Mesenchymal stem cell (in vitro differentiated cells and primary cell): ENCODE measurements at regions not wholly inside any gene's neighbourhood (a gene's known extent, or its start where the extent isn't known, plus 50 kb on each side); places are given as distances from the start of the nearest gene placed in this dataset.

ENCODE experiments used
- DNase-seq: peaks from one replicate; pipeline ENCODE4 v3.0.0-alpha.2; 2013
- H2AFZ ChIP-seq: one replicate; pipeline ENCODE4 v1.6.1; 2013; ENCODE audit warnings: low read depth, mild to moderate bottlenecking, control low read depth, inconsistent platforms, low read length, moderate library complexity
- H2AK5ac ChIP-seq: 2 replicates; pipeline ENCODE4 v1.6.1; 2013; ENCODE audit warnings: low read length, moderate library complexity, mild to moderate bottlenecking, inconsistent platforms; ENCODE audit not compliant: severe bottlenecking
- H2BK120ac ChIP-seq: one replicate; pipeline ENCODE4 v1.6.1; 2013; ENCODE audit warnings: low read depth, mild to moderate bottlenecking, inconsistent platforms, low read length, moderate library complexity
- H2BK12ac ChIP-seq, 2 experiments: one replicate each; pipeline ENCODE4 v1.6.1; 2013; ENCODE audit warnings: inconsistent platforms in 2 of 2, low read length in 2 of 2, mild to moderate bottlenecking in 2 of 2, moderate library complexity in 2 of 2, control low read depth in 1 of 2
- H2BK15ac ChIP-seq: one replicate; pipeline ENCODE4 v1.6.1; 2013; ENCODE audit warnings: mild to moderate bottlenecking, low read depth, inconsistent platforms; ENCODE audit not compliant: poor library complexity, severe bottlenecking
- H2BK5ac ChIP-seq: 2 replicates; pipeline ENCODE4 v1.6.1; 2013; ENCODE audit warnings: low read depth, mild to moderate bottlenecking, low read length, control low read depth, inconsistent platforms; ENCODE audit not compliant: poor library complexity, severe bottlenecking
- H3K14ac ChIP-seq, 2 experiments: one replicate each; pipeline ENCODE4 v1.6.1; 2013; ENCODE audit warnings: inconsistent platforms in 2 of 2, low read length in 2 of 2, control low read depth in 1 of 2, mild to moderate bottlenecking in 1 of 2, moderate library complexity in 1 of 2
- H3K18ac ChIP-seq, 2 experiments: one replicate each; pipeline ENCODE4 v1.6.1; 2013; ENCODE audit warnings: inconsistent platforms in 2 of 2, low read length in 2 of 2, control low read depth in 1 of 2, low read depth in 1 of 2, mild to moderate bottlenecking in 1 of 2
- H3K23ac ChIP-seq, 2 experiments: one replicate each; pipeline ENCODE4 v1.6.1; 2013; ENCODE audit warnings: inconsistent platforms in 2 of 2, low read length in 2 of 2, mild to moderate bottlenecking in 2 of 2, moderate library complexity in 2 of 2, control low read depth in 1 of 2
- H3K27ac ChIP-seq: 2 replicates; pipeline ENCODE4 v1.5.1; 2013; ENCODE audit warnings: mild to moderate bottlenecking, moderate library complexity, low read length, control low read depth, inconsistent platforms; ENCODE audit not compliant: poor library complexity, severe bottlenecking
- H3K27me3 ChIP-seq, 2 experiments: 2 replicates each; pipeline versions ENCODE4 v1.6.1 to v1.7.0; 2013; ENCODE audit warnings: low read length in 2 of 2, mild to moderate bottlenecking in 2 of 2, moderate library complexity in 2 of 2, control low read depth in 1 of 2, inconsistent platforms in 1 of 2; ENCODE audit not compliant: control insufficient read depth in 1 of 2, insufficient read depth in 1 of 2
- H3K36me3 ChIP-seq, 2 experiments: 2 replicates each; pipeline versions ENCODE4 v1.6.1 to v1.7.0; 2013; ENCODE audit warnings: low read length in 2 of 2, control low read depth in 1 of 2, inconsistent platforms in 1 of 2, low read depth in 1 of 2, mild to moderate bottlenecking in 1 of 2; ENCODE audit not compliant: insufficient read depth in 2 of 2, control insufficient read depth in 1 of 2
- H3K4ac ChIP-seq, 2 experiments: one replicate each; pipeline ENCODE4 v1.6.1; 2013; ENCODE audit warnings: inconsistent platforms in 2 of 2, low read length in 2 of 2, mild to moderate bottlenecking in 2 of 2, moderate library complexity in 2 of 2, control low read depth in 1 of 2, low read depth in 1 of 2
- H3K4me1 ChIP-seq: 2 replicates; pipeline ENCODE4 v1.6.1; 2013; ENCODE audit warnings: low read depth, low read length, control low read depth; ENCODE audit not compliant: control insufficient read depth, insufficient read depth
- H3K4me2 ChIP-seq: 2 replicates; pipeline ENCODE4 v1.6.1; 2013; ENCODE audit warnings: low read length, mild to moderate bottlenecking, inconsistent platforms; ENCODE audit not compliant: poor library complexity, severe bottlenecking
- H3K4me3 ChIP-seq, 2 experiments: 2 replicates each; pipeline versions ENCODE4 v1.5.1 to v1.7.0; 2013; ENCODE audit warnings: low read length in 2 of 2, mild to moderate bottlenecking in 2 of 2, control low read depth in 1 of 2, low read depth in 1 of 2; ENCODE audit not compliant: insufficient read depth in 1 of 2
- H3K79me1 ChIP-seq: replicated peaks from 2 replicates; pipeline ENCODE4 v1.6.1; 2013; ENCODE audit warnings: mild to moderate bottlenecking, control low read depth, low read length, inconsistent platforms; ENCODE audit not compliant: poor library complexity, severe bottlenecking
- H3K9ac ChIP-seq: 2 replicates; pipeline ENCODE4 v1.7.0; 2013; ENCODE audit warnings: mild to moderate bottlenecking, low read length, moderate library complexity
- H3K9me3 ChIP-seq: 2 replicates; pipeline ENCODE4 v1.7.0; 2013; ENCODE audit warnings: mild to moderate bottlenecking, low read length; ENCODE audit not compliant: control insufficient read depth
- H4K8ac ChIP-seq: one replicate; pipeline ENCODE4 v1.6.1; 2013; ENCODE audit warnings: inconsistent platforms, mild to moderate bottlenecking, low read length, moderate library complexity
- H4K91ac ChIP-seq: one replicate; pipeline ENCODE4 v1.6.1; 2013; ENCODE audit warnings: mild to moderate bottlenecking, low read length, inconsistent platforms
- WGBS: methylation state at CpG from one replicate; pipeline ENCODE4 v1.1.7; 2013; ENCODE audit warnings: mixed read lengths; 5-methylcytosine and 5-hydroxymethylcytosine counted together

DNA sequence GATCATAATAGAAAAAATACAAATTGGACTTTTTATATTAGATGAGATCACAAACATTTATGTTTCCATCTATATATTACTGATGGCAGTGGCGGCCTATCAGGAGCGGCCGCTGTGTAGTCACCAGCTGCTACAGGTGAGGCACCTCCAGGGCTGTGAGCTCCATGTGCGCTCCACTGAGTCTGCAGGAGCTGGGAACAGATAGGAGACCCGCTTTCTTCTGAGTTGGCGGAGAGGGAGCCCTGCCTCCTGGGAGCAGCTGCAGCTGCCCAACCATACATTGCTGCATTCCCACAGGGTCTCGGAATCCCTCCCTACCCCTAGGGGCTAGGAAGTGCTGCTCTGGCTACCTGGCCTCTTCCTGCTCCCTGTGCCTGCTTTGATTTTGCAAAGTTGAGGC, 812.9 kb downstream of the PDHA2 start:
- WGBS: 96% methylated on average over 7 of the region's 7 CpGs

GRCh38 chr4:96654045-96654444, 814.2 kb downstream of the PDHA2 start:
- Histone ChIP-seq H4K91ac (no peak overlapping the region), H3K27ac (no peak overlapping the region), H3K4me2 (no peak overlapping the region), H3K9ac (no peak overlapping the region), H3K23ac (no peak overlapping the region), H3K18ac (no peak overlapping the region), H3K27me3 (no peaks in the 10 kb centered on the region), H2BK15ac (no peak overlapping the region), H2BK5ac (no peak overlapping the region), H2BK12ac (no peak overlapping the region), H3K14ac (no peak overlapping the region), H3K9me3 (peaks cover 3% of the 10 kb centered on the region), H3K79me1 (no peaks in the 10 kb centered on the region), H2AK5ac (no peak overlapping the region), H3K4me3 (no peak overlapping the region), H2AFZ (no peak overlapping the region), H2BK120ac (no peak overlapping the region), H3K4me1 (no peaks in the 10 kb centered on the region), H4K8ac (no peak overlapping the region), H3K4ac (no peak overlapping the region), H3K36me3 (no peaks in the 10 kb centered on the region)
- no peak for DNase-seq
- 92% methylated on average over 6 of the region's 6 CpGs for WGBS

More for the DNA sequence above, 812.9 kb downstream of the PDHA2 start:
- DNase-seq: no peak
- peak overlapping the region; percentile 57 for H4K8ac ChIP-seq
- H2AK5ac ChIP-seq: no peak overlapping the region
- no peaks in the 10 kb centered on the region for H3K27me3 ChIP-seq
- no peaks in the 10 kb centered on the region for H3K36me3 ChIP-seq
- no peak overlapping the region for H2AFZ ChIP-seq
- H3K4ac ChIP-seq: no peak overlapping the region
- no peak overlapping the region for H3K4me2 ChIP-seq
- H2BK120ac ChIP-seq: no peak overlapping the region
- no peaks in the 10 kb centered on the region for H3K79me1 ChIP-seq
- no peak overlapping the region for H2BK5ac ChIP-seq
- H3K9me3 ChIP-seq: peaks cover 3% of the 10 kb centered on the region
- no peak overlapping the region for H3K9ac ChIP-seq
- no peak overlapping the region for H2BK12ac ChIP-seq
- H3K4me3 ChIP-seq: no peak overlapping the region
- peak overlapping the region; percentile 11 for H4K91ac ChIP-seq
- H3K27ac ChIP-seq: no peak overlapping the region
- no peaks in the 10 kb centered on the region for H3K4me1 ChIP-seq
- peak overlapping the region; percentile 8 for H2BK15ac ChIP-seq
- H3K18ac ChIP-seq: no peak overlapping the region
- H3K23ac ChIP-seq: no peak overlapping the region
- H3K14ac ChIP-seq: no peak overlapping the region

DNA sequence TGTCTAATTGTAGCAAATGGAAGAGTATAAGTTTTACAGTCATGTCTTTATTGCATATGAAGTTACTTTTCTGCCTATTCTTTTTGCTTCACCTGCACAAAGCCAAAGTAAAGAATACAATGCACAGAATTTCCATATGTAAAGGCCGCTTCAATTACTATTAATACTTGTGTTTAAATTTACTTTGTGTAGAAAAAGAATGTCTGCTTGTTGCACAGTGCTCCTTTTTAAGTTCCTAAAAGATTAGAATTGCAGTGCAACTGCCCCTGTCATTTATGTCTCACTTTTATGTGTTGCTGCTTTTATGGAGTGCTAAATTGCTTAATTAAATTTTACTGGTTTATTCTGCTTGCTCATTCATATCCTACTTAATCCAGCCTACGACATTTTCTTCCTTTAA, 830.5 kb downstream of the PDHA2 start:
- no peak overlapping the region for H2BK120ac ChIP-seq
- no peak overlapping the region for H4K8ac ChIP-seq
- no peak overlapping the region for H3K23ac ChIP-seq
- H2BK15ac ChIP-seq: no peak overlapping the region
- no peaks in the 10 kb centered on the region for H3K27me3 ChIP-seq
- no peak overlapping the region for H2AK5ac ChIP-seq
- WGBS: no CpG with 5 or more reads among the region's 2 CpGs
- H3K4me3 ChIP-seq: no peak overlapping the region
- H3K36me3 ChIP-seq: no peaks in the 10 kb centered on the region
- H2AFZ ChIP-seq: no peak overlapping the region
- H3K4me1 ChIP-seq: no peaks in the 10 kb centered on the region
- H3K4ac ChIP-seq: no peak overlapping the region
- H3K9me3 ChIP-seq: peaks cover 6% of the 10 kb centered on the region
- no peak overlapping the region for H2BK12ac ChIP-seq
- H4K91ac ChIP-seq: no peak overlapping the region
- no peak for DNase-seq
- H2BK5ac ChIP-seq: no peak overlapping the region
- H3K14ac ChIP-seq: no peak overlapping the region
- no peak overlapping the region for H3K27ac ChIP-seq
- H3K79me1 ChIP-seq: no peaks in the 10 kb centered on the region
- H3K18ac ChIP-seq: no peak overlapping the region
- H3K9ac ChIP-seq: no peak overlapping the region
- no peak overlapping the region for H3K4me2 ChIP-seq

- Histone ChIP-seq H3K9ac (no peak overlapping the region), H4K8ac (no peak overlapping the region), H2BK120ac (no peak overlapping the region), H3K4me2 (no peak overlapping the region), H3K79me1 (no peaks in the 10 kb centered on the region), H3K27ac (no peak overlapping the region), H3K14ac (no peak overlapping the region), H2AK5ac (no peak overlapping the region), H3K18ac (no peak overlapping the region), H3K9me3 (peaks cover 13% of the 10 kb centered on the region), H3K4ac (no peak overlapping the region), H3K23ac (no peak overlapping the region), H2BK5ac (no peak overlapping the region), H3K27me3 (no peaks in the 10 kb centered on the region), H3K4me1 (no peaks in the 10 kb centered on the region), H2AFZ (no peak overlapping the region), H3K4me3 (no peak overlapping the region), H2BK12ac (no peak overlapping the region), H4K91ac (no peak overlapping the region), H2BK15ac (no peak overlapping the region), H3K36me3 (no peaks in the 10 kb centered on the region)
- DNase-seq: peak; percentile 2
- WGBS: 80% methylated on average over 1 of the region's 1 CpG
These were observed 835.5 kb downstream of the PDHA2 start for GRCh38 chr4:96675416-96675815.
